B cell (primary cell): ENCODE measurements at regions not wholly inside any gene's neighbourhood (a gene's known extent, or its start where the extent isn't known, plus 50 kb on each side); places are given as distances from the start of the nearest gene placed in this dataset.

Source experiments
- ATAC-seq: fragments of 200-7000 bp; cut with Tn5 transposase; one replicate; pipeline ENCODE4 v1.10.0; 2021; ENCODE audit warnings: low read depth, mild to moderate bottlenecking, moderate number of reproducible peaks, moderate library complexity
- CTCF ChIA-PET: fragments of 350-600 bp; sonication (Branson Sonifier 250); formaldehyde crosslinking; loops from one replicate; lab custom pipeline; 2021; ENCODE audit warnings: antibody characterized with exemption, inconsistent platforms; lab: Charles Lee
- POLR2A ChIA-PET: fragments of 350-600 bp; sonication (Branson Sonifier 250); formaldehyde crosslinking; loops from one replicate; lab custom pipeline; 2021; ENCODE audit warnings: antibody characterized with exemption; lab: Charles Lee
- DNase-seq: peaks from one replicate; pipeline ENCODE4 v3.0.0; 2013
- H2AFZ ChIP-seq: 2 replicates; pipeline ENCODE4 v1.6.1; 2012; ENCODE audit warnings: mild to moderate bottlenecking, low read depth, low read length; ENCODE audit not compliant: insufficient read depth, poor library complexity, severe bottlenecking
- H3K27ac ChIP-seq, 2 donors: 1 replicate in 1 of 2; 2 replicates in 1 of 2; pipeline ENCODE4 v1.5.1; 2012 to 2013; ENCODE audit warnings: low read length in 2 of 2, mild to moderate bottlenecking in 2 of 2, moderate library complexity in 1 of 2
- H3K27me3 ChIP-seq, 4 experiments: fragments of 200-600 bp in 1 of 4; sonication (generic) in 1 of 4; replicated peaks in 1 of 4; 1 replicate in 2 of 4; 2 replicates in 2 of 4; pipeline versions ENCODE4 v1.6.1 to v1.7.0; 2013 to 2016; ENCODE audit warnings: low read length in 3 of 4, mild to moderate bottlenecking in 2 of 4, mixed read lengths in 1 of 4, moderate library complexity in 1 of 4; ENCODE audit not compliant: insufficient read depth in 4 of 4, control insufficient read depth in 3 of 4; ENCODE audit errors: control extremely low read depth in 1 of 4
- H3K36me3 ChIP-seq, 2 experiments: replicated peaks in 1 of 2; 1 replicate in 1 of 2; 2 replicates in 1 of 2; pipeline versions ENCODE4 v1.6.1 to v1.7.1; 2013; ENCODE audit warnings: low read length in 1 of 2; ENCODE audit not compliant: insufficient read depth in 2 of 2, control insufficient read depth in 1 of 2; ENCODE audit errors: control extremely low read depth in 1 of 2, extremely low read depth in 1 of 2
- H3K4me1 ChIP-seq, 2 donors: fragments of 200-600 bp in 1 of 2; sonication (generic) in 1 of 2; 1 replicate in 1 of 2; 2 replicates in 1 of 2; pipeline versions ENCODE4 v1.5.1 to v1.6.1; 2013 to 2017; ENCODE audit warnings: low read length in 2 of 2; ENCODE audit not compliant: control insufficient read depth in 2 of 2, insufficient read depth in 2 of 2
- H3K4me2 ChIP-seq: replicated peaks from 2 replicates; pipeline ENCODE3; 2012; ENCODE audit warnings: mild to moderate bottlenecking, low read depth, low read length; ENCODE audit not compliant: poor library complexity, severe bottlenecking
- H3K4me3 ChIP-seq, 5 experiments: fragments of 200-600 bp in 1 of 5; sonication (generic) in 1 of 5; 1 replicate in 3 of 5; 2 replicates in 2 of 5; pipeline versions ENCODE4 v1.5.1 to v1.7.0; 2011 to 2016; ENCODE audit warnings: low read length in 4 of 5, mild to moderate bottlenecking in 4 of 5, low read depth in 2 of 5, control low read depth in 1 of 5, moderate library complexity in 1 of 5; ENCODE audit not compliant: insufficient read depth in 1 of 5; ENCODE audit errors: control extremely low read depth in 1 of 5, extremely low read depth in 1 of 5
- H3K79me2 ChIP-seq: fragments of 200-600 bp; sonication (generic); one replicate; pipeline ENCODE4 v1.6.0; 2016; ENCODE audit warnings: low read length; ENCODE audit not compliant: control insufficient read depth, insufficient read depth
- H3K9ac ChIP-seq: fragments of 200-600 bp; sonication (generic); 2 replicates; pipeline ENCODE4 v1.6.1; 2017; ENCODE audit warnings: mild to moderate bottlenecking, low read length, moderate library complexity
- H3K9me3 ChIP-seq, 3 donors: one replicate each; pipeline versions ENCODE4 v1.6.1 to v1.7.1; 2013; ENCODE audit warnings: low read length in 2 of 3; ENCODE audit not compliant: control insufficient read depth in 2 of 3, insufficient read depth in 1 of 3; ENCODE audit errors: control extremely low read depth in 1 of 3
- H4K20me1 ChIP-seq: 2 replicates; pipeline ENCODE4 v1.6.0; 2012; ENCODE audit warnings: mild to moderate bottlenecking, low read length; ENCODE audit not compliant: insufficient read depth, control insufficient read depth, poor library complexity, severe bottlenecking
- H3K27ac Mint-ChIP-seq: one replicate; pipeline ENCODE4 v1.8.0; 2021; ENCODE audit warnings: mixed read lengths
- H3K27me3 Mint-ChIP-seq: one replicate; pipeline ENCODE4 v1.8.0; 2021; ENCODE audit warnings: mixed read lengths
- H3K4me1 Mint-ChIP-seq: one replicate; pipeline ENCODE4 v1.8.0; 2021; ENCODE audit warnings: mixed read lengths
- H3K4me3 Mint-ChIP-seq: one replicate; pipeline ENCODE4 v1.8.0; 2021; ENCODE audit warnings: mixed read lengths
- H3K9me3 Mint-ChIP-seq: one replicate; pipeline ENCODE4 v1.8.0; 2022; ENCODE audit warnings: mixed read lengths; ENCODE audit not compliant: insufficient read depth
- EZH2 ChIP-seq: IDR thresholded peaks from 2 replicates; pipeline ENCODE4 v1.6.1; 2012; ENCODE audit warnings: borderline replicate concordance, low read depth, mild to moderate bottlenecking, moderate library complexity, low read length; ENCODE audit not compliant: insufficient read depth, poor library complexity, severe bottlenecking
- WGBS: methylation state at CpG from one replicate; pipeline ENCODE4 v1.1.5; 2013; ENCODE audit warnings: missing lambda C conversion rate; ENCODE audit not compliant: insufficient coverage; 5-methylcytosine and 5-hydroxymethylcytosine counted together
- intact Hi-C: fragments of 100-400 bp; cut with micrococcal nuclease; formaldehyde crosslinking; loops from one replicate; pipeline ENCODE4 v1.10.0; 2022
- TF ChIP-seq, protein P1 (sequence below): fragments of 200-600 bp; IDR thresholded peaks from one replicate; pipeline ENCODE4 v1.8.0; 2022; ENCODE audit warnings: antibody characterized with exemption, mild to moderate bottlenecking

DNA sequence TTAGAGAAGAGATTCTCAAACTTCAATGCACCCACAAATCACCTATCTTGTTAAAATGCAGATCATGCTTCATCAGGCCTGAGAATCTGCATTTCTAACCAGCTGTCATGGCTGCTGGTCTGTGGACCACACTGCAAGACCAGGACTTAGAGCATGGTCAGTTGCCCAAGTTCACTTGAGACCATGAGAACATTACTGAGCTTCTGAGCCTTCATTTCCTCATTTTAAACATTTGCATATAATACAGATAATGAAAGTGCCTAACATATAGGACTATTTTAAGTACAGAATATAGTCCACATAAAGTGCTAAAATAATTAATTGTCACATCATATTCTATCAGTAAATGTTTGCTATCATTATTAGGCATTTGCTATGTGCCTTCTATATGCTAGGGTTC lies 260.8 kb upstream of the TNC start:
- DNase-seq (no peak), ATAC-seq (no peak)
- H3K9me3 Mint-ChIP-seq, result peaks cover 5% of the 10 kb centered on the region
- H3K4me3 Mint-ChIP-seq, result no peak overlapping the region
- CTCF ChIA-PET, result no interaction called here
- H2AFZ ChIP-seq, result no peak overlapping the region
- peaks cover 0 to 8% (median 7%) of the 10 kb centered on the region in 3 donors for H3K9me3 ChIP-seq
- H3K4me1 Mint-ChIP-seq, result peaks cover 3% of the 10 kb centered on the region
- H3K79me2 ChIP-seq, result no peaks in the 10 kb centered on the region
- H3K27ac ChIP-seq, result no peak overlapping the region
- H4K20me1 ChIP-seq, result no peaks in the 10 kb centered on the region
- no peak for TF ChIP-seq EZH2
- TF ChIP-seq, protein P1, sequence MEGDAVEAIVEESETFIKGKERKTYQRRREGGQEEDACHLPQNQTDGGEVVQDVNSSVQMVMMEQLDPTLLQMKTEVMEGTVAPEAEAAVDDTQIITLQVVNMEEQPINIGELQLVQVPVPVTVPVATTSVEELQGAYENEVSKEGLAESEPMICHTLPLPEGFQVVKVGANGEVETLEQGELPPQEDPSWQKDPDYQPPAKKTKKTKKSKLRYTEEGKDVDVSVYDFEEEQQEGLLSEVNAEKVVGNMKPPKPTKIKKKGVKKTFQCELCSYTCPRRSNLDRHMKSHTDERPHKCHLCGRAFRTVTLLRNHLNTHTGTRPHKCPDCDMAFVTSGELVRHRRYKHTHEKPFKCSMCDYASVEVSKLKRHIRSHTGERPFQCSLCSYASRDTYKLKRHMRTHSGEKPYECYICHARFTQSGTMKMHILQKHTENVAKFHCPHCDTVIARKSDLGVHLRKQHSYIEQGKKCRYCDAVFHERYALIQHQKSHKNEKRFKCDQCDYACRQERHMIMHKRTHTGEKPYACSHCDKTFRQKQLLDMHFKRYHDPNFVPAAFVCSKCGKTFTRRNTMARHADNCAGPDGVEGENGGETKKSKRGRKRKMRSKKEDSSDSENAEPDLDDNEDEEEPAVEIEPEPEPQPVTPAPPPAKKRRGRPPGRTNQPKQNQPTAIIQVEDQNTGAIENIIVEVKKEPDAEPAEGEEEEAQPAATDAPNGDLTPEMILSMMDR, result no peak
- POLR2A ChIA-PET, result no interaction called here
- H3K27me3 Mint-ChIP-seq, result no peaks in the 10 kb centered on the region
- no peaks in the 10 kb centered on the region for H3K36me3 ChIP-seq
- intact Hi-C loops, result no loop called here
- H3K4me1 ChIP-seq, result no peaks in the 10 kb centered on the region
- H3K4me3 ChIP-seq, result no peak overlapping the region
- no peaks in the 10 kb centered on the region for H3K27me3 ChIP-seq
- H3K27ac Mint-ChIP-seq, result no peak overlapping the region
- no peak overlapping the region for H3K9ac ChIP-seq
- H3K4me2 ChIP-seq, result no peak overlapping the region

DNA sequence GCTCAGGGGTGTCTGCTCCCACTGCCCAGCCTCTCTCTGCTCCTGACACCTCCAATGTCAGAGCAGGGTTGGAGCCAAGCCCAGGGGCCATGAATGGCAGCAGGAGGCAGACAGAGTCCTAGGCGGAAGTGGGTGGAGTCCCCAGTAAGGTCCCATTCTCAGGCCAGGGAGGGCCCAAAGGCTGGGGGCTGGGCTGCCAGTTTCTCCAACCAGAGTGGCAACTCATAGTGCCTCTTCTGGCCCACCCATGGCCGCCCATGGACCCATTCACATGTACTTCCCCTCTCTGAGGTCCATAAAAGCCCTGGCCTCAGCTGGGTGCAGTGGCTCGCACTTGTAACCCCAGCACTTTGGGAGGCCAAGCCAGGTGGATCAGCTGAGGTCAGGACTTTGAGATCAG lies 261.8 kb upstream of the TNC start:
- DNase-seq, result no peak
- Histone ChIP-seq H3K27me3 (no peaks in the 10 kb centered on the region), H4K20me1 (no peaks in the 10 kb centered on the region), H3K4me2 (no peak overlapping the region), H3K9ac (no peak overlapping the region), H3K79me2 (no peaks in the 10 kb centered on the region), H2AFZ (no peak overlapping the region), H3K27ac (no peak overlapping the region), H3K9me3 (peaks cover 0 to 8% (median 7%) of the 10 kb centered on the region in 3 donors), H3K36me3 (no peaks in the 10 kb centered on the region), H3K4me3 (no peak overlapping the region), H3K4me1 (no peaks in the 10 kb centered on the region)
- Mint-ChIP-seq H3K27ac (no peak overlapping the region), H3K9me3 (peaks cover 6% of the 10 kb centered on the region), H3K4me1 (peaks cover 3% of the 10 kb centered on the region), H3K4me3 (no peak overlapping the region), H3K27me3 (peaks cover 3% of the 10 kb centered on the region)
- TF ChIP-seq, protein P1, result no peak
- no peak for TF ChIP-seq EZH2
- intact Hi-C loops, result no loop called here
- ATAC-seq, result no peak
- ChIA-PET CTCF (no interaction called here), POLR2A (no interaction called here)
- 90% methylated on average over 3 of the region's 3 CpGs for WGBS
